Inferior parietal cortex (tissue), 1 donor: ENCODE measurements at regions not wholly inside any gene's neighbourhood (a gene's known extent, or its start where the extent isn't known, plus 50 kb on each side); places are given as distances from the start of the nearest gene placed in this dataset.

Experiments
- DNase-seq: peaks from one replicate; pipeline ENCODE4 v3.0.0-alpha.2; 2016; ENCODE audit errors: extremely low spot score

DNA sequence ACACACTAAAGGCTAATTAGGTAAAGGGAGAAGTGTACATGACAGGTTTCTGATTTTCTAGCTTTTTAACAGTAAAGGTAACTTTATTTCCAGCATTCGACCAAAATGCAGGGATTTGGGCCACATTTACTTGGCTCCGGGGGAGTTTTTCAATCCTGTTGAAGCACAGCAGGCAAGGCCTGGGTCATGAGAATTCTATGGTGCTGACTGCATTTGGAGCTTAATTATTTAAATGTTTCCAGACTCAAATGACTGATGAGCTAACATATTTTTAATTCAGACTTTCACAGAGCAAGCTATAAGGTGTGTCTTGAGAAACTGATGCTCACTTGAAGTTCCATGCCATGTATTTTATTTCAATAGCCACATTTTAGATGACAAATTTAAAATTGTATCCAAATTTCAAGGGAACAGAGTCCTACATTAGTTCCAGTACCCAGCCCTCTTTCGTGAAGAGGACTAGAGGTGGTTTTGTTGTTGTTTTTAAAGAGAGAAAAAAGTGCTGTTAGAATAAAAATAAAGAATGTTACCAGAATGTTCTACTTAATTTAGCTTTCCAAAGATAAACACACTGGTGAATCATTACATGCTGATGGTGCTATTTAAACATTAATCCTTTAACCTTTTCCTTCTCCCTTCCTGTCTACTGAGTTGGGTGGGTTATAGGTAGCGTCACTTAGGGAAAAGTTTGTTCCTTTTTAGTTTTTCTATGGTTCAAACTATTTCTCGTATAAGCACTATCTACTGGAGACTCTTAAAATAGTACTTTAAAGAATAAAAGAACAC, 82.3 kb upstream of the PHACTR2 start:
- no peak for DNase-seq

DNA sequence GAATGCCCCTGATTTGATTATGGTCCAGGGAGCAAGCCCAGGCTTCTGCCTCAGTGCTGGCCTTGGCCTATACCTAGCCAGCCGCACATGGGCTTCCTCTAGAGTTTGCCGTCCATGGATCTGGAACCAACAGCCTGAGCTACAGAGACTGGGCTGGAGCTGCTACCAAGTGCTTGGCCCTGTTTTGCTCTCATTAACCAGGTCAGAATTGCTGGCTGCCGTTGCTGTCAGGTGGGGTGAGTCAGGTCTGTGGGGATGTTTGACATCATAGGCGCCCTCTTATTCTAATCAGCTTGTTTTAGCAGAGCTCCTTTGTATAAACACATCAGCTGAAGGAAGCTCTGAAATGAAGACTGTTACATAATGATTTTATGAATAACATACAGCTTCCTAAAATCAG, 83.1 kb upstream of the PHACTR2 start:
- DNase-seq: no peak

DNA sequence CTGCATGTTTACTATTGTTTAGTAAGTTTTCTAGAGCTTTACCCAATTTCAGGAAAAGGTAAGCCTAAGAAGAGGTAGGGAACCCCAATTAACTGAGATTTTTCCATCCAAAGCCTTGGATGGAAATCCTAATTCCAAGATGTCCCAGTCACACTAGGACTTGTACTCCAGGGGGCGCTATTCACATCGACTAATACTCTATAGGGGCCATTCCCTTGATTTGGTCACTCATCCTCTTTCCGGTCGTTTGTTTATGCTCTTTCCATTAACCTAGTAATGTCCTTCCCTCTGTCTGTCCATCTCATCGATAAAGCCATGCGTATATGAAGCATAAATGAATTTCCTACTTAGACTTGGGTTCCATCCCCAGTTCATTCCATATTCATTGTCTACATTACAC, 80.8 kb upstream of the FUCA2 start:
- DNase-seq: no peak

DNA sequence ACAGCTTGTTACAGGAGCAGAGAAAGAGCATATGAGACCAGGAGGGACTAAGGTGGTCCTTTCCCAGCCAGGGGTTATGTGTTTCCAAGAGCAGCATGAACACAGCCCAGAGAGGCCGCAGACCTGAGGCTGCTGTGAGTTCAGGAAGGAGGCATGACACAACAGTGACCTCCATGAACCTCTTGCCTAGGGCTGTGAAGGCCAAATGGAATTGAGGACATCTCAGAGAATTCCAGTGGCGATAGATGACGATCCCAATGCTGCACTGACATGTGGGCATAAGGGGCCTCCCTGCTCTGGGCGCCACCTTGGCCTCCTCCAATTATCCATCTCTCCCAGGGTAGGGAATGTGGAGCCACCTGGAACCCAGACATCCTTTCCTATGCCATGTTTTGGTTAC, 79.9 kb upstream of the FUCA2 start:
- DNase-seq: no peak

DNA sequence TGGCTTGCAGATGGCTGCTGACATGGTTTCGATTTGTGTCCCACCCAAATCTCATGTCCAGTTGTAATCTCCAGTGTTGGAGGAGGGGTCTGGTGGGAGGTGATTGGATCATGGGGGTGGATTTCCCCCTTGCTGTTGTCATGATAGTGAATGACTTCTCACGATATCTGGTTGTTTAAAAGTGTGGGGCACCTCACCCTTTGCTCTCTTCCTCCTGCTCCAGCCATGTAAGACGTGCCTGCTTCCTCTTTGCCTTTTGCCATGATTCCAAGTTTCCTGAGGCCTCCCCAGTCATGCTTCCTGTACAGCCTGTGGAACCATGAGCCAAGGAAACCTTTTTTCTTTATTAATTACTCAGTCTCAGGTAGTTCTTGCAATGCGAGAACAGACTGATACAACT, 77.6 kb upstream of the FUCA2 start:
- no peak for DNase-seq

DNA sequence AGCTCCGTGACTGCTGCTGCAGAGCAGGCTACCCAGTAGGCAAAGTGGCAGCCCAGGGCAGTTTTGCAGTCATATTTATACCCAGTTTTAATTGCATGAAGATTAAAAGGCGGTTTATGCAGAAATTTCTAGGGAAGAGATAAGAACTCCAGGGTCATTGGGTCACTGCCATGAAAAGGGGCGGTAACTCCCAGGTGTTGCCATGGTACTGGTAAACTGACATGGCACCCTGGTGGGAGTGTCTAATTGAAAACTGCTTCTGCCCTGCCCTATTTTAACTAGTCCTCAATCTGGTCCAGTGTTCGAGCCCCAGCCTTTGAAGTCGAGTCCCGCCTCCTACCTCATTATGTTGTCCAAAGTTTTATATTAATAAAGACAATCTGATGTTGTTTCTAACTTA, 75.0 kb upstream of the FUCA2 start:
- DNase-seq: no peak

DNA sequence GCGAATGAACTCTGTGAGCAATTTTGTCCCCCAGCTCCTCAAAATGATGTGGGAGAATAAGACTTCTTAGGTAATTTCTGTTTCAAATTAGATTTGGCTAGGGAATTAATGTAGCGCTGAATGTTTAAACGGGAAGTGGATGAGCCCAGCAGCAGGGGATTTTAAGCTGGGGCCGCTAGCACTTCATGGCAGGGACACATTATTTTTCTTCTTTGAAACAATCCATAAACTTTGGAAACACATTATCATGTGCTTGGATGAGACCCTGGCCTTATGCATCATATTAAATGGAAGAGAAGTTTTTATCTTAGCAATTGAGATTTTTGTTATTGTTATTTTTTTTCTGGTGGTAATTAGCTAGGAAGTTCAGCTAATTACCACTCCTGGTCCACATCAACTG, 74.2 kb upstream of the FUCA2 start:
- DNase-seq: no peak

DNA sequence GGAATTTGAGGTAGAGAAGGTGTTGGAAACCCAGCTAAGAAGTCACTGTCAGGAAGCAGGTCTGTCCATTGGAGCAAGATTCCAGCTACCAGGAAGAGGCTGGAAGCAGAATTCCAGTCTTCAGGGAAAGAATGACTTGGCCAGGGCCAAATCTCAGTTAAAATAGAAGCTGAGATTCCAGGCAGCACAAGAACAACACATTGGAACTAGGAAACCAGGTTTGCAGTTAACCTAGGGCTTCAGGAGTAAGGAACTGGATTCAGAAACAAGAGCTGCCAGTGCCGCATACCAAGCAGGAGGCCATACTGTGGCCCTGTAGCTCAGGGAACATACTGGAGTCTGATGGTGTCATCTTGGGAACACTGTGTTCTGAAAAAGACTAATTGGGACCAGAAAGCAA, 73.7 kb upstream of the FUCA2 start:
- no peak for DNase-seq

DNA sequence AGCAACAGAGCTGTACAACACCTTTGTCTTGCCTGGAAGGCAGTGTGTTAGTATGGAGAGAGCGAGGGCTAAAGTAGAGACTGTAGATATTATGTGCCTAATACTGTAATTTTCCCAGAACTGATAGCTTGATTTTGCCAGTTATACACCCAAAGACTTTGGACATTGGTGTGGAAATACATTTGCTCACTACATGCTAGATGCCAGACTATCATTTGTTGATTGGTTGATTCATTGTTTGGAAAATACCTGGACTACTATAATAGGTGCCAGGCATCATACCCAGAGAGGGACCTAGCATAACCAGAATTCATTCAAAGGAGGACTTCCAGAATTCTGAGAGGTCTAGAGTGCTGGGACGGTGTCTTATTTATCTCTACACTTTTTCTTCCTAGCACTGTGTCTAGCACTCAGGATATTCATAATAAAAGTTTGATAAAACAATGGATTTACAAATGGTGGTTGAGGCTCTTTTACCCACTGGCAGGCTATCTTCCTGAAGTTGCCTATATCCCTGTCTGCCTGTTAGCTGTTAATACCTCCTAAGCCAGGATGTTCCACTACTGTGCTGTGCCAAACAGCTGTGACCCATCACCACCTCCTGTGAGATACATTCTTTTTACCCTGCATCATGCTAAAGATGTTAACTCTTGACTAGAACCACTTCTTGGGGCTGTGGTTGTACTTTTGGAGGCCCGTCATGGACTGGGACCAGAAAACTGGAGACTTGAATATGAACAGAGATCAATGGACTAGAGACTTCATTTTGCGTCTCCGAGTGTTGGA, 72.2 kb upstream of the FUCA2 start:
- no peak for DNase-seq

DNA sequence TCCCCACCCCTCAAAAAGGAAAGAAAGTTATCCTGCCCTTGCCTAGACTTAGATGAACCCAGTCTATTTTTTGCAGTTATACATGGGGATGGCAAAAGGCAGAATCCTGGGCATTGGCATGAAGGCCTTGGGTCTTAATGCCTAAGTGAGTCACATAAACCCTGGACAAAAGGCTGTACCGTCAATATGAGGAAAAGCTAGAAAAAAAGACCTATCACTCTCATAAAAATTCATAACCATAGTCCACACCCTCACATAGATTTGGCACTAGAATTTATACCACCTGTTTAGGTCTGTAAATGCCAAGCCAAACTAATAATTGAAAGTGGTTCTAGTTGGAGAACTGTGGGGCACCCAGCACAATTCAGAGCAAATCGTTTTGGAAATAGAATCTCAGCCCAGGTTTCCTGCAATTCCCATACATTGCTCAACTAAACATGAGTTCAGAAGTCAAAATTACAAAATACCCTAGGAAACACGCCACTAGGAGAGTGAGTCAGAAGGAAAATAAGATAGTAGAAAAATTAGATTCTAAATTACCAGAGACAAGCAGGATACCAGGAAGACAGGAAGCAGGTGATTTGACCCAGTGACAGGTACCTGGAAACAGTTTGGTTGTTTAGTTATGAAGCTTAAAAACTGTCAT, 70.4 kb upstream of the FUCA2 start:
- DNase-seq: no peak

DNA sequence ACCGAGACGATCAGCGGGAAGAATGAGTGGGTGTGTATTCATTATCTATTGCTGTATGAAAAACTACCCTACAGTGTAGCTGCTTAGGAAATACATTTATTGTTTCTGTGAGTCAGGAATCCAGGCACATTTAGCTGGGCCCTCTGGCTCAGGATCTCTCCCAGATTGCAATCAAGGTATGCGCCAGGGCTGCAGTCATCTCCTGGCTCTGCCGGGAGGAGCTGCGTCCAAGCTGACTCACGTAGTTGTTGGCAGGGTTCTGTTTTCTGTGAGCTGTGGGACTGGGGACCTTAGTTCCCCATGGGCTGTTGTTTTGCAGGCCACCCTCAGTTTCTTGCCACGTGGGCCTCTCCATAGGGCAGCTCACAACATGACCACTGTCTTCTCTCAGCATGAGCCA, 68.2 kb upstream of the FUCA2 start:
- no peak for DNase-seq

DNA sequence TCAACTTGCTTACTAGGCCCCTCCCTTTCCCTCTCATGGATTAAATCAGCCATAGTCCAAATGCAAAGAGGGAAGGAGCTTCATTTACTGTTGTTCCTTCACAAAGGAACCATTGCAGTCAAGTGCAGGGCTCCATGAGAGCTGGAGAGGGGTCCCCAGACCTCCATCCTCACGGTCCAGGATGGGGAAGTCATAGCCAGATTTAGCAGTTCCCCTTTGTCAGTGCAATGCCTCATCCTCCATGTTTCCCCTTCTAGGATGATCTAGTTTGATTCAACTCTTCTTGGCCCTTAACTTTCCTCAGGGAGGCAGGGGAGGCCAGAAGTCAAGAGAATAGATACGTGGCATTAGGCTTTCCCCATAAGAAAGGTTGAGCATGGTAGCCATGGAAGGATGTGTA, 66.5 kb upstream of the FUCA2 start:
- no peak for DNase-seq

DNA sequence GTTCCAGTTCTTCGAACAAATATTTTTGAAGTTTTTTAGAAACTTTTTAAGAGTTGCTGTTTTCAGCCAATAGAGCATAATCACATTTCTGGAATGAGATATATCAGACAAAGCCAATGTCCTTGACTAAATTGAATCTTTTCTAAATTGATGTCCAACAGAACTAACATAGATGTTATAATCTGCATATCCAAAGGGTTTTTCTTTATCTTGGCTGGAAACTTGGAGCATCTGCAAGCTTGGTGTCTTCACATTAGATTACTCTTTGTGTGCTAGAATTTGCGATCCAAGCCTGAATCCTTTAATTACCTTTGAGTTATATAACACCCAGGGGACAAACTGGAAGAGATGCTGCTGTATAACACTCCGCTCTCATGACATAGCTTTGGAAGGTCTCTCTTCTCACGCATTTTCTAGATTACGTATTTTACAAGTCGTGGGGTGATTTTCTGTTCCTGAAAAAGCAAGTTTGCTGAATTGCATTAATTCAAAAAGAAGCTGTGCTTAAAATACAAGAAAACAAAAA, 64.4 kb upstream of the FUCA2 start:
- no peak for DNase-seq

DNA sequence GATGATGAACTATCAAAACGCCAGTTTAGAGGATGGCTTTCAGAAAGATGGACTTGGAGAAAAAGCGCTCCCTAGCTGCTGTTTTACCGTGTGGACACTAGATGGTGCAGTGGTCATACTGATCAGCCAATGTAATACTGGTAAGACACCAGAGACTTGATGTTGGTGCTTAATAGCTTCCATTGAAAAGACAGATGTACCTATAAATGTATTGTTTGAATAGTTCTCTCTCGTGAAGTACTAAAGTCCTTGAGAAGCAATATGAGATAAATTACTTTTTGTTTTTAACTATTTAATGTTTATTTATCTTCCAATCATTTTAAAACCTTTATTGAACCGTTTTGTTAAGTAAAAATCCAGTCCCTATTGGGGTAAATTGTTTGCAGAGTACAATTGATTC, 63.9 kb upstream of the FUCA2 start:
- DNase-seq: peak; percentile 86

DNA sequence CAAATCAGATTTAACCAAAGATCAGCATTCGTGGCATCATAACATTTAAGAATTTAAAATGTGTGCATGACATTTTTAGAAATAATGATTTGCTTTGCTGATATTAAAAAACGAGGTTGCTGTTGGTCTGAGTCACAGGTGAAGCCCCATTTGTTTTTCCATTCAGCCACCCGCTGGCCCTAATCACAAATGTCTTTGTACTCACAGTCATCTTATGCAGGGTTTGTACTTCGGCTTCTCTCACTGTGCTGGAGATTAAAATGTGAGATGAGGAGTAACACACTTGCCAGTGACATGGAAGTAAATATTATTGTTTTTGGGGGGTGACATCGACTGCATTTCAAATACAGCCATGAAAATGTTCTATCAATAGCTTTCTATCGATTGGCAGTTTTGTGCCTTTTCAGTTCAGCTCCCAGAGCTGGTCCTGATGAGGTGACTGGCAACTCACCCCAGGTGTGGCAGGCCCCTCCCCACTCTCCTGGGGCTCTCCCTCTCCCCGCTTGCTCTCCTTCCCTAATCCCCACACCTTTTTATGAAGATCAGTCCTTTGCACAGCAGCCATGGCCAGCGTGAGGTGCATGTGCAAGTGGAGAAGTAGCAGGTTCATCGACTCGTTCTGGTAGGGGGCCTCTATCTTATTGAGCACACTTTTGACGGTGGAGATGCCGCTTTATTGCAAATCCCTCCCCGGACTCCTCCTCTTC, 58.8 kb upstream of the FUCA2 start:
- DNase-seq: no peak

DNA sequence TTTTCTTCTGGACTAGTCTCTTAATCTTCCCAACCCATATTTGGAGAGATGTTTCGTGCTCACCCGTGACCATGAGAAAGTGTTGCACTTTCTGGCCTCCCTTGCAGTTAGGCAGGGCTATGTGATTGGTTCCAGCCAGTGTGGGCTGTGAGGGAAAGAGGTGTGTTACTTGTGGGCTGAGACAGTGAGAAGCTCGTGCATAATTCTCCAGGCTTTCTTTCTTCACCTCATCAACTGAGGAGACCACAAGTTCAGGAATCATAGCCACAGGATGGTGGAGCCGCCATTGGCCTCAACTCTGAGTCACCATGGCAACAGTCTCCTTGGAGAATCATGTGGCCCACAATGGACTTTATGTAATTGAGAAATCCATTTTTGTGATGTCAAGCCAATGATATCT, 57.5 kb upstream of the FUCA2 start:
- DNase-seq: no peak

DNA sequence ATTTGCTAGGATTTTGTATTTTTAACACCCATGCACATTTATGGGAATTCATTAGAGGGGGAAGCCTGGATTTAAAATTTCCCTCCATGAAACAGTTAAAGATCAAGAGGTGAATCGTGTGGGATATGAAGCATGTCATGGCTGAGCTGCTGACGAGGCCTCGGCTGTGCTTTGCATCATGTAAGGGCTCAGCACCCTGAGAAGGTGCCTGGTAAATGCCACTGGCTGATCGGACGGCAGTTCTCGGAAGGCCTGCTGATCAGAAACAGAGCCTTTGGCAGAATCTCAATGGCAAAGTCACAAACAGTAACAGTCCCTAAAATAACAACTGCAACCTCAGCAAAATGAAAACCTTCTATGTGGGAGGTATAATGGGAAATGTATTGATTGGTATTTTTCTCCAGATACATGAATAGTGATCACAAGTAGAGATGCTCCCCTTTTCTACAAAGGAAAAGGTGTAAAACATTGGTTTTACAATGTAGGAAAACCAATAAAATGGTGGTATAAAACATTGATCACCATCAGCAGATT, 53.0 kb upstream of the FUCA2 start:
- no peak for DNase-seq

DNA sequence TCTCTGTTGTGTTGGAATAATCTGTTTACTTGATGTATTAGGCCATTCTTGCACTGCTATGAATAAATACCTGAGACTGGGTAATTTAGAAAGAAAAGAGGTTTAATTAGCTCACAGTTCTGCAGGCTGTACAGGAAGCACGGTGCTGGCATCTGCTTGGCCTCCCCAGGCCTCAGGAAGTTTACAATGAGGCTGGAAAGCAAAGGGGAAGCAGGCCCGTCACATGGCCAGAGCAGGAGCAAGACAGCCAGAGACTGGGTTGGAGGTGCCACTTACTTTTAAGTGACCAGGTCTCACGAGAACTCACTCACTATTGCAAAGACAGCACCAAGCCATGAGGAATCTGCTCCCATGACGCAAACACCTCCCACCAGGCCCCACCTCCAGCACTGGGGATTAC, 50.6 kb upstream of the FUCA2 start:
- DNase-seq: no peak
